ENCODE measurements at regions not wholly inside any gene's neighbourhood (a gene's known extent, or its start where the extent isn't known, plus 50 kb on each side); places are given as distances from the start of the nearest gene placed in this dataset.

DNA sequence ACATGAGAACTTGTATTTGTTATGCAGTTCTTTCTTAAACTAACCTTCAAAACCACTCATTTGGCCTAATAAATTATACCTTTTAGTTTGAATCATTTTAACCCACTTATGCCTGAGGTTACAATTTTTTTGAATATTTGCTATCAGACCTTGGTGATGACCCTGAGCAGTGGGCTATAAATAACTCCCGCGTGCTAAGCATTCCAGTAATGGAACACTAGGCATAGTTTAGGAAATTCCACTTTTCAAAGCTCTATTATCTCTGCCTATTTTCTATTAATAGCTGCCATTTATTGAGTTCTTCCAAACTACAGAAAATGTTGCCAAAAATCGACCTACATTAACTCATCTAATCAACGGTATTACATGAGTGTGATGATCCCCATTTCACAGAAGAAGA lies 993.4 kb upstream of the FAT3 start:
- TF ChIP-seq, protein P1, sequence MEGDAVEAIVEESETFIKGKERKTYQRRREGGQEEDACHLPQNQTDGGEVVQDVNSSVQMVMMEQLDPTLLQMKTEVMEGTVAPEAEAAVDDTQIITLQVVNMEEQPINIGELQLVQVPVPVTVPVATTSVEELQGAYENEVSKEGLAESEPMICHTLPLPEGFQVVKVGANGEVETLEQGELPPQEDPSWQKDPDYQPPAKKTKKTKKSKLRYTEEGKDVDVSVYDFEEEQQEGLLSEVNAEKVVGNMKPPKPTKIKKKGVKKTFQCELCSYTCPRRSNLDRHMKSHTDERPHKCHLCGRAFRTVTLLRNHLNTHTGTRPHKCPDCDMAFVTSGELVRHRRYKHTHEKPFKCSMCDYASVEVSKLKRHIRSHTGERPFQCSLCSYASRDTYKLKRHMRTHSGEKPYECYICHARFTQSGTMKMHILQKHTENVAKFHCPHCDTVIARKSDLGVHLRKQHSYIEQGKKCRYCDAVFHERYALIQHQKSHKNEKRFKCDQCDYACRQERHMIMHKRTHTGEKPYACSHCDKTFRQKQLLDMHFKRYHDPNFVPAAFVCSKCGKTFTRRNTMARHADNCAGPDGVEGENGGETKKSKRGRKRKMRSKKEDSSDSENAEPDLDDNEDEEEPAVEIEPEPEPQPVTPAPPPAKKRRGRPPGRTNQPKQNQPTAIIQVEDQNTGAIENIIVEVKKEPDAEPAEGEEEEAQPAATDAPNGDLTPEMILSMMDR (tag by site-specific recombination; IDR thresholded peaks at IDR 0.05): no peak
- no peak for TF ChIP-seq ZNF223 (tag by site-specific recombination; IDR thresholded peaks at IDR 0.05)
- no peak for TF ChIP-seq KLF16 (tag by site-specific recombination; IDR thresholded peaks at IDR 0.05)
- TF ChIP-seq ZNF112 (tag by site-specific recombination; IDR thresholded peaks at IDR 0.05): no peak
